ENCODE measurements at regions not wholly inside any gene's neighbourhood (a gene's known extent, or its start where the extent isn't known, plus 50 kb on each side); places are given as distances from the start of the nearest gene placed in this dataset.

DNA sequence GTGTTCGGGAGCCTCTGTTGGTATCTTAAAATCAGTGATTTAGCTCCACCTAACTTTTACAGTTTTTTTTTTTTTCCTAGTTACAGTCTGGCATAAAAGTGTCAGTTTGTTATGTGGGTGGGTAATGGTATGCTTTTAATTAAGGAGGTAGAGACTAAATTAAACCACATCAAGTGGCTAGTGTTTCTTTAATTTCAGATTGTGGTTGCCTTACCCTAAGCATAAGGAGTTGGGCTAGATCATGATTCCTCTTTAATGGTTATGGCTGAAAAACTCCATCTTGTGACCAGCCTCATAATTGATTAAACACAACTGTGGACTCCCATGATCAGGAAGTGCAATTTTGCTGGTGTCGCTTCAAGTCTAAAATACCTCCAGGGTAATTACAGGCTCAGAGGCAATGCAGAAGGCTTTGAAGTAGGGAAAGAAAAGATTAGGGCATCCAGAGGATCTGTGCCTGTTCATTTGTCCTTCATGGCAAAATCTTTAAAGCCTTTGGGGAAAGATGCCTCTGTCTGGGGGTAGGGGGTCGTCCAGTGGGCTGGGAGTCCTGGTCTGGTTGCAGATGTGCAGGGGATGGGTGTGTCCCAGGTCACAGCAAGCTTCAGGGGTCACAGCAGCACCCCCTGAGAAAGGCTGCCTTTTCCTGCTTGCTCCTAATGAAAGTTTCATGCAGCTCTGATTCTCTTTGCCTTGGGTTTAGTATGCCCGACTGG, 579.2 kb downstream of the BCL11A start:
- TF ChIP-seq, protein P1, sequence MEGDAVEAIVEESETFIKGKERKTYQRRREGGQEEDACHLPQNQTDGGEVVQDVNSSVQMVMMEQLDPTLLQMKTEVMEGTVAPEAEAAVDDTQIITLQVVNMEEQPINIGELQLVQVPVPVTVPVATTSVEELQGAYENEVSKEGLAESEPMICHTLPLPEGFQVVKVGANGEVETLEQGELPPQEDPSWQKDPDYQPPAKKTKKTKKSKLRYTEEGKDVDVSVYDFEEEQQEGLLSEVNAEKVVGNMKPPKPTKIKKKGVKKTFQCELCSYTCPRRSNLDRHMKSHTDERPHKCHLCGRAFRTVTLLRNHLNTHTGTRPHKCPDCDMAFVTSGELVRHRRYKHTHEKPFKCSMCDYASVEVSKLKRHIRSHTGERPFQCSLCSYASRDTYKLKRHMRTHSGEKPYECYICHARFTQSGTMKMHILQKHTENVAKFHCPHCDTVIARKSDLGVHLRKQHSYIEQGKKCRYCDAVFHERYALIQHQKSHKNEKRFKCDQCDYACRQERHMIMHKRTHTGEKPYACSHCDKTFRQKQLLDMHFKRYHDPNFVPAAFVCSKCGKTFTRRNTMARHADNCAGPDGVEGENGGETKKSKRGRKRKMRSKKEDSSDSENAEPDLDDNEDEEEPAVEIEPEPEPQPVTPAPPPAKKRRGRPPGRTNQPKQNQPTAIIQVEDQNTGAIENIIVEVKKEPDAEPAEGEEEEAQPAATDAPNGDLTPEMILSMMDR (IDR thresholded peaks at IDR 0.05): no peak
- H3K4me3 ChIP-seq: no peak overlapping the region
- no peak overlapping the region for H3K27ac ChIP-seq
- no peaks in the 10 kb centered on the region for H3K9me3 ChIP-seq
- no peaks in the 10 kb centered on the region for H3K36me3 ChIP-seq
- H3K27me3 ChIP-seq (ENCODE audit: low read depth): no peaks in the 10 kb centered on the region
- intact Hi-C loops (cut with DNase I): no loop called here
- no peaks in the 10 kb centered on the region for H3K4me1 ChIP-seq
- ATAC-seq (no peak), DNase-seq (no peak)

DNA sequence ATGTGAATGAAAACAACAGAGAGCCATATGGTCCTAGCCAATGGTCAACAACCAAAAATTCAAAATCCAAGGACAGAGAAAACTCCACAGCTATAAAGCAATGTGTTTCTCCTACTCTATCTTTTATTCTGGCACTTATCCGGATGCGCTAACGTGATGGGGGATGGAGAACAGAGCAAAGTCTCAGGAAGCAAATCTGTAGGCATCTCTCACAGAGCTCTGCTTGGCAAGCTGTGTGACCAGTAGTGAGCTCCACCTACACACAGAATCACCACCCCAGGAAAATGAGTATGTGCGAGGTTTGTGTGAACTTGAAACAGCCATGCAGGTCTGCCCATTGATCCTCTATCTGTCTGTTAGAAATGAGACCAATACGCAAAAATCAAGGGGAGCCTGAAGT, 584.3 kb downstream of the BCL11A start:
- no peak overlapping the region for H3K27ac ChIP-seq
- no peaks in the 10 kb centered on the region for H3K36me3 ChIP-seq
- ATAC-seq (no peak), DNase-seq (no peak)
- no peaks in the 10 kb centered on the region for H3K9me3 ChIP-seq
- no peaks in the 10 kb centered on the region for H3K4me1 ChIP-seq
- TF ChIP-seq, protein P1 (IDR thresholded peaks at IDR 0.05): no peak
- intact Hi-C loops (cut with DNase I): no loop called here
- H3K4me3 ChIP-seq: no peak overlapping the region
- H3K27me3 ChIP-seq (ENCODE audit: low read depth): no peaks in the 10 kb centered on the region

DNA sequence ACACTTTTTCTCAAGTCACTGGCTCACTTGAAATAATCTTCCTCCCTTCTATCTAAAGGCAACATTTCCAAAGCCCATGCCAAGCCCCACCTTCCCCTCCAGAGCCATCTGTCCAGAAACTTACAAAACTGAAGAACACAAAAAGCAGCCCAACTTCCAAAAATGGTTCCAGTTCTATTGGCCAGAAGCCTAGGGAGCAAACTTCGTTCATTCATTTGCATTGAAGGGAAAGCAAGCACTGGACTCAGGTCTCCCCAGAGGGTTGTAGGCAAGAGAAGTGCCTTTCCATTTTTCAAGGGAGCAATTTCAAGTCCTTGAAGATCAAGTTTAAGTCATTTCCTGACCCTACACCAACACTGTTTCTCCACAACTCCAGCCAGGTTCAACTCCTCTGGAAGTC, 585.0 kb downstream of the BCL11A start:
- ATAC-seq (no peak), DNase-seq (no peak)
- intact Hi-C loops (cut with DNase I): no loop called here
- Histone ChIP-seq H3K9me3 (no peaks in the 10 kb centered on the region), H3K4me1 (no peaks in the 10 kb centered on the region), H3K36me3 (no peaks in the 10 kb centered on the region), H3K4me3 (no peak overlapping the region), H3K27me3 (ENCODE audit: low read depth) (no peaks in the 10 kb centered on the region), H3K27ac (no peak overlapping the region)
- TF ChIP-seq, protein P1 (IDR thresholded peaks at IDR 0.05): no peak

DNA sequence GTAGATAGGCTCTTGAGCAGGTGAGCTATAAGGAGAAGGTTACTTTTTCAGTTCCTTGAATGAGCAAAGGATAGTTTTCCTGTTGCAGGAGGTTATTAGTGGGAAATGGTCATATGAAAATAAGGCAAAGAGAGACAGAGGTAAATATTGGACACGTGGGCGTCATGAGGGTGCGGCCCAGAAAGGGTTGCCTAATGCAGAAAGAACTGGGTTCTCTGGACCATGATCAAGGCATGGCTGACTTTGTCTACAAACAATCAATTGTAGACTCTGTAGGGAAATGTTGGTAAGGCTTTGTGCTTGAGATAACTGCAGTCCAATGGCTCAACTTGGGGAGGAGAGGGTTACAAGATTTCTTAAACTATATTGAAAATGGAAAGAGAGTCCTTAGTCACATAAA, 585.8 kb downstream of the BCL11A start:
- no peak for ATAC-seq
- DNase-seq: no peak
- H3K9me3 ChIP-seq: no peaks in the 10 kb centered on the region
- TF ChIP-seq, protein P1 (IDR thresholded peaks at IDR 0.05): no peak
- H3K36me3 ChIP-seq: no peaks in the 10 kb centered on the region
- H3K27me3 ChIP-seq (ENCODE audit: low read depth): no peaks in the 10 kb centered on the region
- intact Hi-C loops (cut with DNase I): no loop called here
- H3K4me3 ChIP-seq: no peak overlapping the region
- no peaks in the 10 kb centered on the region for H3K4me1 ChIP-seq
- H3K27ac ChIP-seq: no peak overlapping the region

DNA sequence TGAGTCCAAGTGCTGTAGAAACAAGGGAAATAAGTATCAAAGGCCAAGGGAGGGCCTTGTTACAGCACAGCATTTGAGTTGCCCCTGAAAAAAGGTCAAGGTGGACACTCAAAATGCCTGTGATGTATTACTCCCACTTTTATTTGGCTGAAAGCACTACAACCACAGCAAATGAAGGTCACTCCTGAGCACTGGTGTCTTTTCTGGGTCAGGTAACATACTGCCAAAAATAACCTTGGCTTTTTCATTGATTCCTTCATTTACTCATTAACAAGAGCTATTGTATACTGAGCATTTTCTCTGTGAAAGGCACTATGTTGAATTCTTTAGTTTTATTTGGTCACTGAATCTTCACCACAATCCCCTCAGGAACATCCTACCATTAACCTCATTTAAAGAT, 590.3 kb downstream of the BCL11A start:
- ATAC-seq (no peak), DNase-seq (no peak)
- intact Hi-C loops (cut with DNase I): no loop called here
- Histone ChIP-seq H3K27ac (no peak overlapping the region), H3K4me1 (no peaks in the 10 kb centered on the region), H3K36me3 (no peaks in the 10 kb centered on the region), H3K27me3 (ENCODE audit: low read depth) (no peaks in the 10 kb centered on the region), H3K4me3 (no peak overlapping the region), H3K9me3 (no peaks in the 10 kb centered on the region)
- TF ChIP-seq, protein P1 (IDR thresholded peaks at IDR 0.05): no peak
